Karpas-422 (cell line): ENCODE measurements at regions not wholly inside any gene's neighbourhood (a gene's known extent, or its start where the extent isn't known, plus 50 kb on each side); places are given as distances from the start of the nearest gene placed in this dataset.

ENCODE experiments used
- DNase-seq: peaks from one replicate; pipeline ENCODE4 v3.0.0-alpha.2; 2015
- H2AFZ ChIP-seq: fragments of 200-600 bp; sonication (generic); 2 replicates; pipeline ENCODE4 v1.6.1; 2014; ENCODE audit warnings: antibody characterized with exemption, low read length, mixed read lengths
- H3K27ac ChIP-seq: fragments of 200-600 bp; sonication (generic); 2 replicates; pipeline ENCODE4 v1.5.1; 2014; ENCODE audit warnings: mild to moderate bottlenecking, low read length, moderate library complexity
- H3K27me3 ChIP-seq: fragments of 200-600 bp; sonication (generic); 2 replicates; pipeline ENCODE4 v1.6.1; 2014; ENCODE audit warnings: low read length, mixed read lengths
- H3K36me3 ChIP-seq: fragments of 200-600 bp; sonication (generic); 2 replicates; pipeline ENCODE4 v1.6.1; 2014; ENCODE audit warnings: low read length, mixed read lengths; ENCODE audit not compliant: insufficient read depth
- H3K4me1 ChIP-seq: fragments of 200-600 bp; sonication (generic); 2 replicates; pipeline ENCODE4 v1.6.1; 2014; ENCODE audit warnings: mild to moderate bottlenecking, low read length, mixed read lengths
- H3K4me2 ChIP-seq: fragments of 200-600 bp; sonication (generic); 2 replicates; pipeline ENCODE4 v1.6.1; 2014; ENCODE audit warnings: low read length, low read depth, mild to moderate bottlenecking; ENCODE audit not compliant: poor library complexity, severe bottlenecking
- H3K4me3 ChIP-seq: fragments of 200-600 bp; sonication (generic); 2 replicates; pipeline ENCODE4 v1.5.1; 2014; ENCODE audit warnings: mild to moderate bottlenecking, antibody characterized with exemption, low read length, mixed read lengths
- H3K79me2 ChIP-seq: fragments of 200-600 bp; sonication (generic); 2 replicates; pipeline ENCODE4 v1.6.1; 2014; ENCODE audit warnings: mild to moderate bottlenecking, low read length, mixed read lengths
- H3K9ac ChIP-seq: fragments of 200-600 bp; sonication (generic); 2 replicates; pipeline ENCODE4 v1.6.0; 2014; ENCODE audit warnings: low read length
- H3K9me2 ChIP-seq: fragments of 200-600 bp; sonication (generic), shearing (Covaris generic); replicated peaks from 2 replicates; pipeline ENCODE4 v1.6.0; 2014; ENCODE audit warnings: mild to moderate bottlenecking, low read length, moderate library complexity; ENCODE audit not compliant: insufficient read depth
- H3K9me3 ChIP-seq: fragments of 300-700, 200-600 bp; sonication (generic); 2 replicates; pipeline ENCODE4 v1.6.1; 2014; ENCODE audit warnings: low read length, mixed read lengths
- H4K20me1 ChIP-seq: fragments of 200-600 bp; sonication (generic); 2 replicates; pipeline ENCODE4 v1.6.1; 2014; ENCODE audit warnings: mild to moderate bottlenecking, antibody characterized with exemption, low read length, low read depth; ENCODE audit not compliant: insufficient read depth

GRCh38 chr5:96340357-96340756 lies 92.7 kb downstream of the PCSK1 start:
- H4K20me1 ChIP-seq = no peaks in the 10 kb centered on the region
- H3K4me3 ChIP-seq = no peak overlapping the region
- no peak overlapping the region for H2AFZ ChIP-seq

GRCh38 chr5:96339862-96340261 lies 93.2 kb downstream of the PCSK1 start:
- no peaks in the 10 kb centered on the region for H3K36me3 ChIP-seq
- no peak overlapping the region for H3K27ac ChIP-seq
- H4K20me1 ChIP-seq = no peaks in the 10 kb centered on the region
- no peaks in the 10 kb centered on the region for H3K27me3 ChIP-seq
- H3K4me2 ChIP-seq = no peak overlapping the region
- H3K9ac ChIP-seq = no peak overlapping the region
- no peak overlapping the region for H3K4me3 ChIP-seq
- H3K79me2 ChIP-seq = no peaks in the 10 kb centered on the region
- no peaks in the 10 kb centered on the region for H3K9me3 ChIP-seq
- H2AFZ ChIP-seq = no peak overlapping the region
- H3K9me2 ChIP-seq = no peaks in the 10 kb centered on the region
- DNase-seq = no peak
- H3K4me1 ChIP-seq = no peaks in the 10 kb centered on the region

More at GRCh38 chr5:96340357-96340756, 92.7 kb downstream of the PCSK1 start:
- DNase-seq = no peak
- H3K27me3 ChIP-seq = no peaks in the 10 kb centered on the region
- no peaks in the 10 kb centered on the region for H3K4me1 ChIP-seq
- no peaks in the 10 kb centered on the region for H3K9me2 ChIP-seq
- no peak overlapping the region for H3K9ac ChIP-seq
- no peaks in the 10 kb centered on the region for H3K9me3 ChIP-seq
- H3K79me2 ChIP-seq = no peaks in the 10 kb centered on the region
- no peak overlapping the region for H3K4me2 ChIP-seq
- no peak overlapping the region for H3K27ac ChIP-seq
- H3K36me3 ChIP-seq = no peaks in the 10 kb centered on the region

GRCh38 chr5:96338624-96339415 lies 94.2 kb downstream of the PCSK1 start:
- Histone ChIP-seq H3K27ac (no peak overlapping the region), H3K36me3 (no peaks in the 10 kb centered on the region), H3K9ac (no peak overlapping the region), H3K9me3 (no peaks in the 10 kb centered on the region), H3K27me3 (no peaks in the 10 kb centered on the region), H2AFZ (no peak overlapping the region), H3K4me1 (no peaks in the 10 kb centered on the region), H3K79me2 (no peaks in the 10 kb centered on the region), H4K20me1 (no peaks in the 10 kb centered on the region), H3K9me2 (no peaks in the 10 kb centered on the region), H3K4me2 (no peak overlapping the region), H3K4me3 (no peak overlapping the region)
- DNase-seq = no peak

- Histone ChIP-seq H3K4me1 (no peaks in the 10 kb centered on the region), H3K36me3 (no peaks in the 10 kb centered on the region), H3K27ac (no peak overlapping the region), H3K4me2 (no peak overlapping the region), H3K9me2 (no peaks in the 10 kb centered on the region), H3K4me3 (no peak overlapping the region), H2AFZ (no peak overlapping the region), H3K9me3 (no peaks in the 10 kb centered on the region), H3K79me2 (no peaks in the 10 kb centered on the region), H4K20me1 (no peaks in the 10 kb centered on the region), H3K27me3 (no peaks in the 10 kb centered on the region), H3K9ac (no peak overlapping the region)
- DNase-seq = no peak
Measured at GRCh38 chr5:96338091-96338490, 95.0 kb downstream of the PCSK1 start.

- no peak for DNase-seq
- no peaks in the 10 kb centered on the region for H3K36me3 ChIP-seq
- H3K27me3 ChIP-seq = no peaks in the 10 kb centered on the region
- H3K27ac ChIP-seq = no peak overlapping the region
- no peak overlapping the region for H3K4me2 ChIP-seq
- no peak overlapping the region for H3K4me3 ChIP-seq
- no peaks in the 10 kb centered on the region for H3K9me3 ChIP-seq
- H3K9me2 ChIP-seq = no peaks in the 10 kb centered on the region
- no peaks in the 10 kb centered on the region for H4K20me1 ChIP-seq
- H3K4me1 ChIP-seq = no peaks in the 10 kb centered on the region
- no peak overlapping the region for H3K9ac ChIP-seq
- no peaks in the 10 kb centered on the region for H3K79me2 ChIP-seq
- no peak overlapping the region for H2AFZ ChIP-seq
Measured at GRCh38 chr5:96337048-96337781, 95.8 kb downstream of the PCSK1 start.

GRCh38 chr5:96336351-96336985 lies 96.6 kb downstream of the PCSK1 start:
- Histone ChIP-seq H3K9me3 (no peaks in the 10 kb centered on the region), H3K9ac (no peak overlapping the region), H3K27ac (no peak overlapping the region), H3K36me3 (no peaks in the 10 kb centered on the region), H4K20me1 (no peaks in the 10 kb centered on the region), H2AFZ (no peak overlapping the region), H3K9me2 (no peaks in the 10 kb centered on the region), H3K4me2 (no peak overlapping the region), H3K4me1 (no peaks in the 10 kb centered on the region), H3K79me2 (no peaks in the 10 kb centered on the region), H3K4me3 (no peak overlapping the region), H3K27me3 (no peaks in the 10 kb centered on the region)
- peak; percentile 83 for DNase-seq

GRCh38 chr5:96335873-96336272 lies 97.2 kb downstream of the PCSK1 start:
- no peak overlapping the region for H2AFZ ChIP-seq
- DNase-seq = no peak
- no peaks in the 10 kb centered on the region for H3K27me3 ChIP-seq

GRCh38 chr5:96333391-96333790 lies 99.7 kb downstream of the PCSK1 start:
- H3K4me2 ChIP-seq = no peak overlapping the region
- no peaks in the 10 kb centered on the region for H3K9me2 ChIP-seq
- H3K9me3 ChIP-seq = no peaks in the 10 kb centered on the region
- H3K4me3 ChIP-seq = no peak overlapping the region
- H3K4me1 ChIP-seq = no peaks in the 10 kb centered on the region
- no peaks in the 10 kb centered on the region for H4K20me1 ChIP-seq
- no peaks in the 10 kb centered on the region for H3K36me3 ChIP-seq
- H3K9ac ChIP-seq = no peak overlapping the region
- H3K27ac ChIP-seq = no peak overlapping the region
- no peaks in the 10 kb centered on the region for H3K79me2 ChIP-seq
- no peaks in the 10 kb centered on the region for H3K27me3 ChIP-seq
- DNase-seq = no peak
- H2AFZ ChIP-seq = no peak overlapping the region

More at GRCh38 chr5:96335873-96336272, 97.2 kb downstream of the PCSK1 start:
- Histone ChIP-seq H3K4me2 (no peak overlapping the region), H3K36me3 (no peaks in the 10 kb centered on the region), H3K9me2 (no peaks in the 10 kb centered on the region), H3K9me3 (no peaks in the 10 kb centered on the region), H3K27ac (no peak overlapping the region), H3K79me2 (no peaks in the 10 kb centered on the region), H3K4me1 (no peaks in the 10 kb centered on the region), H4K20me1 (no peaks in the 10 kb centered on the region), H3K9ac (no peak overlapping the region), H3K4me3 (no peak overlapping the region)
